Left forelimb (tissue), 1 donor: ENCODE measurements at regions not wholly inside any gene's neighbourhood (a gene's known extent, or its start where the extent isn't known, plus 50 kb on each side); places are given as distances from the start of the nearest gene placed in this dataset.
"Not testable (repeated sequence)": the region's sequence is repeated elsewhere in the genome, so short reads cannot be mapped to it uniquely, and the experiment has no call there.

Source experiments
- DNase-seq: peaks from one replicate; pipeline ENCODE4 v3.0.0-alpha.2; 2018; ENCODE audit warnings: low spot score

- DNase-seq, result no peak
Observed at GRCh38 chr6:155676346-155676745, 220.7 kb upstream of the NOX3 start.

GRCh38 chr6:155670655-155671054, 215.0 kb upstream of the NOX3 start:
- no peak for DNase-seq

GRCh38 chr6:155660251-155660977, 204.8 kb upstream of the NOX3 start:
- no peak for DNase-seq

DNA sequence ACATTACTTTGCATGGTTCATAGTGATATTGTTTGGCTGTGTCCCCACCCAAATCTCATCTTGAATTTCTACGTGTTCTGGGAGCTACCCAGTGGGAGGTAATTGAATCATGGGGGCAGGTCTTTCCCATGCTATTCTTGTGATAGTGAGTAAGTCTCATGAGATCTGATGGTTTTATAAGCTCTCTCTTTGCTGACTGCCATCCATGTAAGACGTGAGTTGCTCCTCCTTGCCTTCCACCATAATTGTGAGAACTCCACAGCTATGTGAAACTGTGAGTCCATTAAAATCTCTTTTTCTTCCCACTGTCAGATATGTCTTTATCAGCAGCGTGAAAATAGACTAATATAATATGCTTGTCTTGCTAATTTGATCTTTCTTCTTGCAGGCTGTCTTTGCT, 200.4 kb upstream of the NOX3 start:
- no peak for DNase-seq

GRCh38 chr6:155654474-155654873, 198.8 kb upstream of the NOX3 start:
- DNase-seq, result no peak

DNA sequence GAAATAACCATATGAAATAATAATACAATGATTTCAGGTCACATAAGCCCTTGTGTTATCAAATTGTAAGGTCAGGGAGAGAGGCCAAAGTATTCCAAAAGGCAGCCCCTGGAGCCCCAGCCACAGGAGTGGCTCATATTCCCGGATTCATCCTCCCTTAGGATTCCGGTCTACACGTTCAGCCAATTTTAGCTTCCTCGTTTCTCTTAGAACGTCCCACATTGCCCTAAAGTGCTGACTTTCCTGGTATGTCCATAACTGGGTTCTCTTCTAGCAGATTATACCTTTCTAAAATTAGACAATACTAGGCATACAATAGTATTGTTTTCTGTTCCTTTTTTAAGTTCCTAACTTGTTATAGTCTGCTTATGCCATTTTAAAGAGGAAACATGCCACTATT, 192.7 kb upstream of the NOX3 start:
- no peak for DNase-seq

GRCh38 chr6:155647354-155647753, 191.7 kb upstream of the NOX3 start:
- DNase-seq, result no peak

- DNase-seq, result no peak
Observed at GRCh38 chr6:155646443-155646842, 190.8 kb upstream of the NOX3 start.

GRCh38 chr6:155645325-155645724, 189.7 kb upstream of the NOX3 start:
- DNase-seq, result no peak

GRCh38 chr6:155641603-155642002, 186.0 kb upstream of the NOX3 start:
- DNase-seq, result no peak

DNA sequence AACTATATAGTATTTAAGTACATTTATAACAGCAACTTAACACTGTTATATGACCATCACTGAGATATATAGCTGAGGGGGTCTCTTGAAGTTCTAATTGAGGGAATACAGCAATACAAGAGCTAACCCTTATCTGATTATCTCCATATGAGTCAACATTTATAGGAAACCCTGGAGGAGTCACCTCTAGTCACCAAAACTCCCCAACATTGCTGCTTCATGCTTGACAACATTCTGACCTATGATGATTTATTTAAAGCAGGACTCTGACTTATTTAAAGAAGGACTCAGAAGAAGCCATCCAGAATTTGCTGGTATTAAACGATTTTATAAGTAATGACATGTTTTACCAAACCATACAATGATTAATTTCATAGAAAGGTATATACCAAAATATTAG, 182.6 kb upstream of the NOX3 start:
- no peak for DNase-seq

- DNase-seq, result no peak
Observed at GRCh38 chr6:155635416-155635815, 179.8 kb upstream of the NOX3 start.

DNA sequence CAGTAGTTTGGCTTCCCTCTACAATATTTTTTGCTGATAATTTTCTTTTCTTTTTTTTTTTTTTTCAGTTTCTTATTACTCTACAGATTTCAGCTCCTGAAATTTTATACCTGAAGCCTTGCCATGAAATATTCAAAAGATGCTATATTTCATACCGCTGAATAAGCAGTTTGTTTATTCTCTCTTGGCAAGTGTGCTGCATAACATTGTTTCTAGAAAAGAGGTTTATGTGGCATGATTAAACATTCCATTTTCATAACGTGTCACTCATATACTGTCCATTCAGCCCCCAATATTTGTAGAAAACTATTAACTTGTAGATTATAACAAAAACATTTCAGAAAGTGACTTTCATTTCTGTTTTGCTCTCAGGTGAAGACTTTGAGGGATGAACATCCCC, 174.4 kb upstream of the NOX3 start:
- DNase-seq, result no peak

- no peak for DNase-seq
Observed at GRCh38 chr6:155629652-155630051, 174.0 kb upstream of the NOX3 start.

GRCh38 chr6:155628306-155628705, 172.7 kb upstream of the NOX3 start:
- no peak for DNase-seq

DNA sequence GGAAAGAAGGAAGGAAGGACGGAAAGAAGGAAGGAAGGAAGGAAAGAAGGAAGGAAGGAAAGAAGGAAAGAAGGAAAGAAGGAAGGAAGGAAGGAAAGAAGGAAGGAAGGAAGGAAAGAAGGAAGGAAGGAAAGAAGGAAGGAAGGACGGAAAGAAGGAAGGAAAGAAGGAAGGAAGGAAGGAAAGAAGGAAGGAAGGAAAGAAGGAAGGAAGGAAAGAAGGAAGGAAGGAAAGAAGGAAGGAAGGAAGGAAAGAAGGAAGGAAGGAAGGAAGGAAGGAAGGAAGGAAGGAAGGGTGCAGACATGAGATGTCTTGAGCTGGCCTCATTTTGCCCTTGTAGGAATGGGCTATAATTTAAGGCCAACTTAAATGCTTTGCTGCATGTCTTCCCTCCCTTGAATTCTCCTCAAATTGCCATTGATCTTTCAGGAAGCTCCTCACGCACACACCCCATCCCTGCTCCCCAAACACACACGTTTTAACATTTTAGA, 172.1 kb upstream of the NOX3 start:
- not testable (repeated sequence) for DNase-seq

- no peak for DNase-seq
Observed at GRCh38 chr6:155623450-155624178, 168.0 kb upstream of the NOX3 start.

DNA sequence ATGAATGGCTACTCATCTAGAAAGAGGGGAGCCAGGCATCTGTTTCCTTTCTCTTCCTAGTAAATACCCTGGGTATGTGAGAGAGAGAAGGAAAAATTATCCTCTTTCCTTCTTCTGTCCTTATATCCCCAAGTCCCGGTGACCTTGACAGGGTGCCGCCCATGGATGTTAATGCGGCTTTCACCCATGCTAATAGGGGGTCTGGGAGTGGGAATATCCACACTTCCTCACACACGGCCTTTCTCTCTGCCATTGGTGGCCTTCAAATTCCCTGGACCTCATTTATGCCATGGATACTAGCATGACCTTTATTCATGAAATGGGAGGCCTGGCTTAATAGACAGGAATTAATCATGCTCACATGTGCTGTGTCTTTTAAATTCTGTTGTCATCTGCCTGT, 159.0 kb upstream of the NOX3 start:
- no peak for DNase-seq

GRCh38 chr6:155611742-155612141, 156.1 kb upstream of the NOX3 start:
- DNase-seq, result no peak

DNA sequence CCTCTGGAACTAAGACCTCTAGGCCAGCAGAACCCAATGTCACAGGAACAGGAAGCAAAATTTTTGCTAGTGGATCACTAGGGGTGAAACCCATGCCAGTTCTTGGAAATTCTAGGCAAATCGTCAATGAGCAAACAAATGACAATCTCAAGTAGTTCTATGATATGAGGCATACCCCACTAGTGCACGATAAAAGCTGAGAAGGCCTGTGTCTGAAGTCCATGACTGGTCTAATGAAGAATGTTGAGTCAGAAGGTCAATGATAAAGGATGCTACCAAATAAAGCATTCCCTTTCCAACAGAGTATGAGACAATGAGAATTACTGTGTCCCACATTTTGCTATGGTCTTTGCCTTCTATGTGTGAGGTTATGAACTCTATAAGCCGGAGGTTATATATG, 149.4 kb upstream of the NOX3 start:
- DNase-seq, result no peak

DNA sequence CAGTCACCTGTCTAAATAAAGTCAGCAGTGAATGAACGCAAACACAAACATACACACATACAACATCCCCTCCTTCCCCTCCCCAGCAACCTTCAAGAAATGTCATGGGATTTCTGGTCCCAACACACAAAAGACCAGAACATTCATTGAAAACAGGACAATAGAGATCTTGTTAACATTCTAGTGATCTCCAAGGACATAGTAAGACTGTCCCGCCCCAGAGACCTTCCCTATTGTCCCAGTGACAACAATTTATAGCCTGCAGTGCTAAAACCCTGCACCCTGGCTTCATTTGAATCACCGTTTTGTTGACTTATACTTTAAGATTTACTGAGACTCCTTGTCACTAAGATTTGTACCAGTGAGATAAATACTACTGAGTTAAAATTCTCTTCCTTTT, 143.9 kb upstream of the NOX3 start:
- DNase-seq, result no peak

GRCh38 chr6:155599160-155599559, 143.5 kb upstream of the NOX3 start:
- DNase-seq, result no peak

- DNase-seq, result no peak
Observed at GRCh38 chr6:155595284-155595683, 139.6 kb upstream of the NOX3 start.

- no peak for DNase-seq
Observed at GRCh38 chr6:155591741-155592140, 136.1 kb upstream of the NOX3 start.
